CD1c-positive myeloid dendritic cell (primary cell): ENCODE measurements at regions not wholly inside any gene's neighbourhood (a gene's known extent, or its start where the extent isn't known, plus 50 kb on each side); places are given as distances from the start of the nearest gene placed in this dataset.
"Not testable (repeated sequence)": the region's sequence is repeated elsewhere in the genome, so short reads cannot be mapped to it uniquely, and the experiment has no call there.

Experiments used
- DNase-seq: peaks from one replicate; pipeline ENCODE4 v3.0.0-alpha.2; 2016; ENCODE audit errors: extremely low spot score

DNA sequence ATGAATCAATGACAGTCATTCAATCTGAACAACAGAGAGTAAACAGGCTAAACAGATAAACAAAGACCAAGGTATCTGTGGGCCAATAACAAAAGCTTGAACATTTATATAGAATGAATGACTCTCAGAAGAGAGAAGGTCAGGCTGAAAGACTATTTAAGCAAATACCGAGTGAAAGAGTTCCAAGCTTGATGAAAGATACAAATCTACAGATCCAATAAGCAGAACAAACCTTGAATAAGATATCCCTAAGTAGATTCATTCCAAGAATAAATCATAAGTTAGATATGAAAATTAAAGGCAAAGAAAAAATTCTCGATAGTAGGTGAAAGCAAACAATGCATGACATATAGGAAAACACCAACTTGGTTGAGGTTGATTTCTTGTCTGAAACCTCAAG, 376.4 kb upstream of the IGFBP3 start:
- DNase-seq, result no peak

DNA sequence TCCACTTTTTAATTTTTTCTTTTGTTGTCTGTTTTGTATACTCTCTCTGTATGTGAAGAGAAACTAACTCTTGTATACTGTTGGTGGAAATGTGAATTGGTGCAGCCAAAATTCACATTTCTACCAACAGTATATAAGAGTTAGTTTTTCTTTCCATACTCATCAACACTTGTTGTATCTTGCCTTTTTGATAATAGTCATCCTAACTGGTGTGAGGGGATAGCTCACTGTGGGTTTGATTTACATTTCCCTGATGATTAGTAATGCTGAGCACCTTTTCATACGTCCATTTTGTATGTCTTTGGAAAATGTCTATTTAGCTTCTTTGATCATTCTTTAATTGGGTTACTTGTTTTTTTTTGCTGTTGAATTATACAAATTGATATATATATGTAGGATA, 375.5 kb upstream of the IGFBP3 start:
- DNase-seq, result no peak

DNA sequence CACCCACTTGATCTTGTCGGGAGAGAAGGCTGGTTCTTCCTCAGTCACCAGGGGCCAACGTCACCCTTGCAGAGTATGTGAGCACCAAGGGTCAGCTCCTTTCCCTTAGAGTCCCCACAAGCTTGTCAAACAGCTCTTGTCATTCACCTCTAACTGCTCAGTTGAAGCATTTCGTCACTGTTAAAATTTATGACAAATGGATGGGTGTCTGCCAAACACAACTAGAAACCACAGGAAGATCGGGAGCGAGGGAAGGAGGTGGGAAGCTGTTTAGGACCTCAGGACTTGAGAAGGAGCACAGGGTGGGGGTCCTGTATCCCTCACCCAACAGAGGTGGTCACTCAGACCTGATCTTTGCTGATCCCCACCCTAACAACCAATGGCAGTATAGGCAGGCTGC, 373.3 kb upstream of the IGFBP3 start:
- DNase-seq, result no peak

DNA sequence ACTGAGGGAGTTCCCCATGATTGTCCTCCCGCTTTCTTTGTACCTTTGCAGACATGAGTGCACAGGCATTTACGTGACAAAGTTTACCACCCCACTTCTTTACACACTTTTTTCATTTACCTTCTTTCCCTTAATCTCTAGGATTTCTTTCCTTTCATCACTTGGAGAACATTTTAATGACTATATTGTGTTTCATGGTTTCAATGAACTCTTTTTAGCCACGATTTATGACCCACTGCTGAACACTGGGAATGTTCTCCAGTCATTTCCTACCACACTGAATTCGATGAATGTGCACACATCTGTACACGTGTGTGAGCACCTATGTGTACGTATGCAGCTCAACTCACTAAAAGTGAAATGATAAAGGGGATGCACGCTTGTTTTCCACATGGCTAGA, 371.7 kb upstream of the IGFBP3 start:
- DNase-seq, result no peak

DNA sequence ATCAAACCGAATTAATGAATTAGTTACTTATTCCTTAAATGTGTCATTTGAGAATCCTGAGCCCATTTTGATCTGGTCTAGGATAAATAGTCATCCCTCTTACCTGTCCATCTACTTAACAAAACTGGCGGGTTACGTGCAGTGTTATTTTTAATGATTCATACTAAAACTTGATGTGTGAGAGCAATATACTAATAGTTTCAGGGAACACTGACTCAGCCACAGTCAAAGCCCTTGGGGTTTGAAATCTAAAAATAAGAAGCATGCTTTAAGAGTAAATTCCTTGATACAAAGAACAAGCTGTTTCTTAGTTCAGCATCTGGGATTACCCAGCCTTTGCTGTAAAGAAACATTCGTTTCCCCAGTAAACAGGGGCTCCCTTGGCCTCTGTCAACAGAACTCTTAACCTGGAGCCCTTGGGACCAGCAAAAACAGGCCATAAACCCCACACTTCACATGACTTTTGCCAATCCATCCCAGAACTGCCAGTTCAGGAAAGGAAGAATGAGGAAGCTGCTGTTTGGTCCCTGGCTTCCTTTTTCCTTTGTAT, 370.6 kb upstream of the IGFBP3 start:
- DNase-seq, result no peak

DNA sequence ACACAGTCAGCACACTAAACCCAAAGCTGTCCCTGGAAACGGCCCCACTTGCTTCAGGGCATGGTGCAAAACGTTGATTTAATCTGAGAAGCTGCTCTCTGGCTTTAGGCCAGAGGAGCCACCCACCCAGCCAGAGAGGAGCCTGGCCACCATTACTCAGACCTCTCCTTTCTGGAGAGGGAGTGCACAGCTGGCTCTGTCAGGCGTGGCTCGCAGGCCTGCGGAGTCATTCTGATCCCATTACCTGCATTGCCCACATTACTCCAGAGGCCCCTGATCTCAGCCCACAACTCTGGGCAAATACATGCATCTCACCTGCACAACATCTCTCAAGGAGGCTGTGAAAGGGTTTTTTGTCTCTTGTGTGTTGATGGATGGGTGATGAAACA, 370.0 kb upstream of the IGFBP3 start:
- no peak for DNase-seq

DNA sequence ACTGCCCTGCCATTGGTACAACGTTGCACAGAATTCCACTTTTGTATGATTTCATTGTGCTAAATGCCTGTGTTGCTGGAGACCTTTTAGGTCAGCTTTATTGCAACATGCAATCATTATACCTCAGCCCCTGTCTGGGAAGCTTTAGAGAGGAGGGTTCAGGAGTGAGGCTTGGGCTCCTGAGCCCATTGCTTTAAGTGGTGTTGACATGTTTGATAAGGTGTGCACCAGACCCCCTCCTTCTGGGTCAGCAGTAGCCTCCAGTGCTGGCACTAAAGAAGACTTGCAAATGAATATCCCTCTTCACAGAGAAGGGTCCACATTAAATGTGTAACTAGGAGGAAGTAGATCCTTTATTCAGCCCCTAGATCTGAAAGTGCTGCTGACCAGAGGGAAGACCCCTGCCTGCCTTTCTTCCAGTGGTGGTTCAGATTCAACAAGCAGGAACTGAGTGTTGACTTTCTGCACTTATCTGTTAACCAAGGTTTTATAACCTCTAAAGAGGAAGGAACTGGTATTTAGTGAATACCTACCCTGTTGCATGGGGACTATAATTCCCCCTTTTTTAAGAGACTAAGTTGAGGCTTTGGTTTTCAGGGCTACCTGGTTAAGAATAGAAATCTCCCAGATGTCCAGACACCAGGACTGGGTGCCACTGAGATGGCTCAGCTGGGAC, 369.4 kb upstream of the IGFBP3 start:
- no peak for DNase-seq

DNA sequence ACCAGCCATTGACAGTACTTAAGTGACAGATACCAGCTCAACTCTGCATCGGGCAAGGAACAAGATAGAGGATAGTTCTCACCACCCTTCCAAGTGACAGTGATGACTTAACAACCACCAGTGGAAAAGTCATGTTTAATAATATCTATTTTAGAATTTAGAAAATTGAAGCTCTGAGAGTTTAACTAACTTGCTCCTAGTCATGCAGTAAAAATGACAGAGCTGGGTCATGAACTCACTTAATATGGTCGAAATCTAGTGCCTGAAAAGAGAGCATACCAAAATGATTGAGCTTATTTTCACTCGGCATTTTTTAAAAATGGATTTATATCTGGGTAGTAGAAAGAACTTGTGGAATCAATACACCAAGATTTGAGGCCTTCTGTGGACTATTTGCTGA, 367.8 kb upstream of the IGFBP3 start:
- no peak for DNase-seq

DNA sequence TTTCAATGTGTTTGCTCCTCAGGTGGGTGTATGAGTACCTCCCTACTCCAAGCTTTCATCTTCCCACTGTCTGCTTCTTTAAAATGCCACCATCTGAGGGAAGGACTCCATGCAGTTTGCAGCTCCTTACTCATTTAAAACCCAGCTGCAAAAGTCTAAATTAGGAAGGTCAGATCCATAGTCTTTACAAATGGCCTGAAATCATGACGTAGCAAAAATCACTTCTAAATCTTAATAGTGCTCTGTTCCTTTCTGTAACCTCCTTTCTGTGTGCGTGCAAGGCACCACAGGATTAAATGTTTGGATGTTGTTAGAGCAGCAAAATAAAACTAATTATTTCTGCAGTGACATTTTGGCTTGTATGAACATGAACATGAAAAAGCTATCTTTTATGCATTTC, 366.9 kb upstream of the IGFBP3 start:
- no peak for DNase-seq

DNA sequence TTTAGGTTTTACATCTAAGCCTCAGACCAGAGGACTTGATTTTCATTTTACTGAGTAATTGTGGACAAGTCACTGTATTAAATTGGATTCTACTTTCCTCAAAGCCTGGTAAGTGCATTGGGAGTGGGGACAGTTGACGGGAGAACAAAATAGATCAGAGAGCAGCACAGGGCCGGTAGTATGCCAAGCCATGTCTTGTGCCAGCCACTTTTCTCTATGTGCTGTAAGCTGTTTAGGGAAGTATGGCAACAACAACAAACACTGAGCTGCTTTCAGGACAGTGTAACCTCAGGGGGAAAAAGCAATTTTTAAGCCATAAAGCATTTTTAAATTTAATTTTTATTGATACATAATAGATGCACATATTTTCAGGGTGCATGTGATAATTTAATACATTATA, 365.9 kb upstream of the IGFBP3 start:
- no peak for DNase-seq

DNA sequence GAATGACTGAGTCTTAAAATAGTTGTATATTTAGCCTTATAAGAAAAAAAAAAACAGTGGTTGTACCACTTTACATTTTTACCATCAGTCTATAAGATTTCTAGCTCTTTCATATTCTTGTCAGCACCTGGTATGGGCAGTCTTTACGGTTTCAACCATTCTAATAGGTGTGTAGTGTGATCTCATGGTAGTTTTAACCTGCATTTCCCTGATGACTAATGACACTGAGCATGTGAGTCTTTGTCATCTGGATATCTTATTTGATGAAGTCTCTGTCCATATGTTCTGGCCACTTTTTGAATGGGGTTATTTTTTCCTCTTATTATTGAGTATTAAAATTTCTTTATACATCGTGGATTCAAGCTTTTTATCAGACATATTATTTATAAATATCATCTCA, 365.3 kb upstream of the IGFBP3 start:
- DNase-seq, result no peak

DNA sequence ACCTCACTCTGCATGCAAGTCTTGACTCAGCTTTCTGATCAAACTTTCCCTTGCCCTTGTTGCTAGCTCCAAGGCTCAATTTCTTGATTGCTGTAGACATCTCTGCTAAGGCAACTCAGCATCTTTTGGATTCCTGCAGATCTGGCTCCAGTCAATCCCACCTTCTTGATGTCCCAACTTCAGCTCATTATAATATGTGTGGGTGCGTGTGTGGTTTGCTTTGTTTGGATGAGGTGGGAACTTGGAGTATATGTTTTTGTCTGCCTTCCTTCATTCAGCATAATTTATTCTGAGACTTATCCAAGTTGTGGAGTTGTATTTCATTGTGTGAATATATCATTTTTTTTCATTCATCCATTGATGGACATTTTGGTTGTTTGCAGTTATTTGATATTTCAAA, 364.8 kb upstream of the IGFBP3 start:
- DNase-seq, result no peak

DNA sequence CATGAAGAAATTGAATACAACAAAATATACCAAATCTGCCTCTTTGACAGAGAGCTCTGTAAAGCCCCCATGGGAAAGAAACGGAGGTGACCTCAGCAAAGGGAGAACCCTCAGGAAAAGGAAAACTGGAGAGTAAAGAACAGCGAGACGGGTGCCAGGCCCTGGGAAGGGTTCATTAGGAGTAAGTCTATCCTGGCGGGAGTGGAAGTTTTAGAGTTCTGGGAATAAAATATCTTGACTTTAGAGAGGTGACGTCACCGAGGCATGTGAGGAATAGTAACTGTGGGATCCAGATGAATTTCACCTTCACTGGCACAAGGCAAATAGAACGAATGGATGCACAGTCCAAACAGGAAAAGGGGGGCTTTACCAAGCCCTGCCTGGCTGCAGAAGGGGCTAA, 362.8 kb upstream of the IGFBP3 start:
- no peak for DNase-seq

DNA sequence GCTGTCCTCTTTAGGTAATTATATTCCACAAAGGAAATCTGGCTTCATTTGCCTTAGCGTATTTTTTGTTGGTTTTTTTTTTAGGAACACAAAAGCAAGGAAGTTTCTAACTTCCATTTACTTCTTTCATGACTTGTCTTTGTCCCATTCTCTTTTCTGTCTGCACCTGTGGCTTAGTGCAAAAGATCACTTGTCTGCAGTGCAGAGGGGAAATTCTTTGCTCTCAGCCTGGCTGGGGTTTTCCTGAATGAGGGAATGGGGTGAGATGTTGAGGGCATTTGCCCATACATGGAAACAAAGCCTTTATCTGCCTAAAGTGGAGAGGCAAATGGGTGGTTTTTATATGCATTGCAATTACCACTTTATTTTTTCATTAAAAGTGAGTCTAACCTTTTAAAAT, 361.1 kb upstream of the IGFBP3 start:
- DNase-seq, result no peak

DNA sequence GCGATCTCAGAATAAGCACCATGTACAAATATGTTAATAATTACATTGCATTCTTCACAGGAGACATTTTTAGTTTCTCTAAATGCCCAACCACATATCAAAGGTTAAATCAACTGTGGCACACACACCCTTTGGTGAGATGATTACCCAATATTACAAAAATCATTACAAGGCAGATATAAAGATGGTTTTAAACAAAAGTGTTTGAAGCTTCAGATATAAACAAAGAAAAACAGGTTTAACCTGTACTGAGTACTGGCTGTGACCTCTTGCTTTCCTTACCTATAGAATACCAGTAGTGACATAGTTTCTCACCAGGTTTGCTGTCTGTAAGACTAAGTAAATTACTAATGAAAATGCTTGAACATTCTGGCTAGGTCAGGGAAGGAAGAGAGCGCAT, 360.0 kb upstream of the IGFBP3 start:
- DNase-seq, result no peak

DNA sequence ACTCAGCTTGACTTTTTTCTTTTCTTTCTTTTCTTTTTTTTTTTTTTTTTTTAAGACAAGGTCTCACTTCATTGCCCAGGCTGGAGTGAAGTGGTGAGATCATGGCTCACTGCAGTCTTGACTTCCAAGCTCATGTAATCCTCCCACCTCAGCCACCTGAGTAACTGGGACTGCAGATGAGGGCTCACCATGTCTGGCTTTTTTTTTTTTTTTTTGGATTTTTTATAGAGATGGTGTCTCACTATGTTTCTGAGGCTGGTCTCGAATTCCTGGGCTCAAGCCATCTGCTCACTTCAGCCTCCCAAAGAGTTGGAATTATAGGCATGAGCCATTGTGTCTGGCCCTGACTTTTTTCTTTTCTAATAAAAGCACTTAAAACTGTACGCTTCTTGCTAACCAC, 358.2 kb upstream of the IGFBP3 start:
- DNase-seq, result no peak

DNA sequence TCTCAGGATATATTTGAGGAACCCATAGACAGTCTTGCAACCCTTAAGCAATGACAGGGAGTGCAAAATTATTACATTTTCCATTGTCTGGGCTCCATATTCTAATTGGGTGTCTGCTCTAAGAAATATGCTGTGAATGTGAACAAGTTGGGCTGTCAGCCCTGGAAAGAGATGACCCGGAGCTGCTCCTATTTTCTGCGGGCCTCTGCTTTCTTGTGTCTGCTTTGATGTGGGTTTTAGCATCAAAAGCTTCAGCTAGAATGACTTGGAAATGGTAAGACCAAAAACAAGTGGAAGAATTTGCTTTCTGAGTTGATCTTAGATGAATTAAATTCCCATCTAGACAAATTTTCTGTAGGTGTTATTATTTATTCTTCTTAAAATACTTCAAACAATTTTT, 343.6 kb upstream of the IGFBP3 start:
- DNase-seq, result no peak

DNA sequence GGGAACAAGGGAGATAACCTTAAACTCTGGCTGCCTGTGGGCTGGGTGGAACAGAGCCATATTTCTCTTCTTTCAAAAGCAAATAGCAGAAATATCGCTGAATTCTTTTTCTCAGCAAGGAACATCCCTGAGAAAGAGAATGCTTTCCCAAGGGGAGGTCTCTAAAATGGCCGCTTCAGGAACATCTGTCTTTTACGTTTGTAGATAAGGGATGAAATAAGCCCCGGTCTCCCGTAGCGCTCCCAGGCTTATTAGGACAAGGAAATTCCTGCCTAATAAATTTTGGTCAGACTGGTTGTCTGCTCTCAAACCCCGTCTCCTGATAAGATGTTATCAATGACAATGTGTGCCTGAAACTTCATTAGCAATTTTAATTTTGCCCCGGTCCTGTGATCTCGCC, 340.6 kb upstream of the IGFBP3 start:
- DNase-seq, result not testable (repeated sequence)

DNA sequence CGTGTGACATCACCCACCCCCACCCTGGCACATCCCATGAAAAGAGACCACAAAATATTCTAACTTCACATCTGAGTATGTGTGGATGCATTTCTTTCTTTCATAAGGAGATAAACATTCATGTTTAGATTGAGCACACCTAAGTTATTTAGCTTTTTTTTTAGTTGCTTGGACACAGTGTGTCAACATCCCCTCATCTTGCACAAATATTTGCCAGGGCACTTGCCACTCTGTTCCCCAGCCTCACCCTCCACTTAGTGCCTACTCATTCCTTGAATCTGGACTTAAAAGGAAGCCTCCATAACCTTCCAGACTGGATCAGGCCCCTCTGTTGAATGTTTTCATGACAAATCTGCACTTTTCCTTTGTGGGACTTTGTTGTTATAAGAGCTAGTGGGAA, 338.9 kb upstream of the IGFBP3 start:
- DNase-seq, result no peak

DNA sequence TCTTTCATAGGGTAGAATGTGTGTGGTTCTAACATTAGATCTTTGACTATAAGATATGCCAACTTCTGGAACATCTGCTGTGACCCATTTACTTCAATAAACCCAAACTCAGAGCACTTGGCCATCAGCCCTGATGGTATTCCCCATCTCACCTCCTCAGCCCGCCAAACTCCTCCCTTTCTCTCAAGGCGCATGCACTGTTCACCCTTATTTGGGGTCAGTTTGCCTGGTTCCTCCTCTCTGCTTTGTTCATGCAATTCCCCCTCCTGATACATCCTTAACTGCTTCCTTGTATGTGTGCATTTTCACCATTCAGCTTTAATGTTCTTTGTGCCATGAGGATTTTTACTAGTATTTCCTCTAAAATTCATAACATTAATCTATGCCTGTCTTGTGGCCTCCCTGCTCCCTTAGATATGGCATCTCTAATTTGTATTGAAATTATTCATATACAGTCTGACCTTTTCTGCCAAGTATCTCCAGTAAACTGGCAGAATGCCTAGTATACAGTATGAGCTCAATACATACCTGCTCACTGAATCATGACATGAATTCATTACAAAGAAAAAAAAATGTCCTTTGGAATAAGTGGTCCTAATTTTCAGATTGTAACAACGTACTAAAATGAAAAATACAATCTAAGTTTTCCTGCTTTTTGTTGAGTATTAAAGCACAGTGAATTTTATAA, 336.8 kb upstream of the IGFBP3 start:
- no peak for DNase-seq

DNA sequence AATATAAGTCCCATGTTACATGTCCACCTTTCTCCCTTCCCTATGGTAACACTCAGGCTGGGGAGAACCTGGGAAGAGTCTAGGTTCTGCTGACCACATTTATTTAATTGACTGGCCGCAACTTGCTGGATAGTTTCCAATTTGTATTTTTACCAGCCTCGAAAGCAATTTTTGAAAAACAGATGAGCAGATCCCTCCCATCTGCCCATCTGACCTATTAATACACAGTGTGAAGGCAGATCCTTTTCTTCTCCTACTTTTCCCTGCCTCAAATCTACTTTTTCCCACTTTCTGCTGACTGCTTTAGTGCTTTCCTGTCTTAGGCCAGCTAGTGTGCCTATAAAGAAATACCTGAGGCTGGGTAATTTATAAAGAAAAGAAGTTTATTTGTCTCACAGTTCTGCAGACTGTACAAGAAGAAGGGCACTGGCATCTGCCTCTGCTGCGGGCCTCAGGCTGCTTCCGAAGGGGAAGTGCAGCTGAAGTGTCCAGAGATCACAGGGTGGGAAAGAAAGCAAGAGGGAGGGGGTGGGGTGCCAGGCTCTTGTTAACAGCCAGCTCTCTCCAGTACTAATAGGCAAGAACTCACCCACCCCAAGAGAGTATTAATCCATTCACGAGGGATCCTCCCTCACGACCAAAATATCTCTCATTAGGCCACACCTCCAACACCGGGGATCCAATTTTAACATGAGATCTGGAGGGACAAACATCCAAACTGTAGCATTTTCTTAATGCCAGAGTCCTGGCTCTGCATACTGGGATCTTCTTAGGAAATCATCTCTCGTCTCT, 336.0 kb upstream of the IGFBP3 start:
- DNase-seq, result no peak

DNA sequence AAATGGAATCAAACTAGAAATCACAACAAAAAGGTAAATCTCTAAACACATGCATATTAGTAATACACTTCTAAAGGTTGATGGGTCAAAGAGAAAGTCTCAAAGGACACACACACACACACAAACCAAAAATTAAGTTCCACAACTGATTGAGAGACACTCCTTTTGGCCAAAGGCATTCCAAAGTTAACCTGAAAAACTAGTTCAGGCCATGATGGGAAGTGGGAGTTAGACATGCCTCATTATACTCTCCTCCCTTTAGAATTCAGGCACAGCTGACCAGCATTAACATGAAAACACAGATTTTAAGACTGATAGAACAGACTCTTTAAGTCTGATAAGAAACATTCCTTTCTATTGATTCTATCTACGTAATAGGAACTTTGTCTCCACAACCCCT, 332.4 kb upstream of the IGFBP3 start:
- DNase-seq, result no peak

DNA sequence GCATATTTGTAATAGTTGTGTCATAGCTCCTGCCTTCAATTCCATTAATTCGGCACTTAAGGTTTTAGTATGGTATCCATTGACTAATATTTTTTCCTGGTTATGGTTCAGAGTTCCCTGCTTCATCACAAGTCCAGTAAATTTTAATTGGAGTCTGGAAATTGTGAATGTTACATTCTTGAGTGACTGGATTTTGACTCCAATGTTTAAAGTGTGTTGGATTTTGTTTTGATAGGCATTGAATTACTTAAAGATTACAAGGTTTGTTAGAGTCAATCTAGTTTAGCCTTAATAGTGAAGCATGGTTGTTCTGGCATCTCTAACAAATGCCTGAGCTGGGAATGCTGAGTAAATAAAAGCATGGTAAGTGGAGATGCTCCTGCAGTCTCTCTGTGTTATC, 326.6 kb upstream of the IGFBP3 start:
- DNase-seq, result no peak
